Activated CD4-positive, alpha-beta T cell treated with anti-CD3 and anti-CD28 coated beads, Interleukin-2, Interleukin-6, amounts not matched to agents 100 ng/mL and 50 ng/mL, durations not matched to agents 16 hours and 8 hours (primary cell): ENCODE measurements at regions not wholly inside any gene's neighbourhood (a gene's known extent, or its start where the extent isn't known, plus 50 kb on each side); places are given as distances from the start of the nearest gene placed in this dataset.

Source experiments
- DNase-seq: peaks from one replicate; pipeline ENCODE4 v3.0.0-alpha.2; 2020

- no peak for DNase-seq
These were observed 205.9 kb downstream of the IKZF2 start for GRCh38 chr2:212945526-212945925.

- DNase-seq: no peak
These were observed 208.1 kb downstream of the IKZF2 start for GRCh38 chr2:212943351-212943750.

GRCh38 chr2:212941361-212941760, 210.1 kb downstream of the IKZF2 start:
- no peak for DNase-seq

GRCh38 chr2:212940816-212941215, 210.6 kb downstream of the IKZF2 start:
- no peak for DNase-seq

GRCh38 chr2:212939777-212940531, 211.5 kb downstream of the IKZF2 start:
- no peak for DNase-seq

- no peak for DNase-seq
These were observed 213.1 kb downstream of the IKZF2 start for GRCh38 chr2:212938144-212938793.

GRCh38 chr2:212936572-212936971, 214.8 kb downstream of the IKZF2 start:
- DNase-seq: no peak

- no peak for DNase-seq
These were observed 215.7 kb downstream of the IKZF2 start for GRCh38 chr2:212935752-212936151.

- DNase-seq: no peak
These were observed 220.1 kb downstream of the IKZF2 start for GRCh38 chr2:212931271-212931670.

- no peak for DNase-seq
These were observed 220.7 kb downstream of the IKZF2 start for GRCh38 chr2:212930556-212931260.

- DNase-seq: no peak
These were observed 221.4 kb downstream of the IKZF2 start for GRCh38 chr2:212929971-212930370.

- peak; percentile 36 for DNase-seq
These were observed 222.3 kb downstream of the IKZF2 start for GRCh38 chr2:212929116-212929515.

GRCh38 chr2:212928681-212929080, 222.7 kb downstream of the IKZF2 start:
- no peak for DNase-seq

GRCh38 chr2:212926940-212927339, 224.5 kb downstream of the IKZF2 start:
- DNase-seq: no peak

GRCh38 chr2:212923393-212923792, 228.0 kb downstream of the IKZF2 start:
- DNase-seq: no peak

GRCh38 chr2:212922701-212923100, 228.7 kb downstream of the IKZF2 start:
- DNase-seq: no peak

GRCh38 chr2:212921711-212922110, 229.7 kb downstream of the IKZF2 start:
- no peak for DNase-seq

GRCh38 chr2:212921061-212921460, 230.4 kb downstream of the IKZF2 start:
- DNase-seq: no peak

- DNase-seq: no peak
These were observed 232.2 kb downstream of the IKZF2 start for GRCh38 chr2:212919238-212919637.

- DNase-seq: no peak
These were observed 233.1 kb downstream of the IKZF2 start for GRCh38 chr2:212918336-212918735.

GRCh38 chr2:212915121-212915782, 236.2 kb downstream of the IKZF2 start:
- DNase-seq: peak; percentile 36

- no peak for DNase-seq
These were observed 237.0 kb downstream of the IKZF2 start for GRCh38 chr2:212914392-212914791.

- DNase-seq: no peak
These were observed 237.6 kb downstream of the IKZF2 start for GRCh38 chr2:212913640-212914306.
